MM.1S (cell line): ENCODE measurements at regions not wholly inside any gene's neighbourhood (a gene's known extent, or its start where the extent isn't known, plus 50 kb on each side); places are given as distances from the start of the nearest gene placed in this dataset.

ENCODE experiments used
- DNase-seq: peaks from one replicate; pipeline ENCODE4 v3.0.0-alpha.2; 2015
- H2AFZ ChIP-seq: fragments of 300-600 bp; sonication (generic); 2 replicates; pipeline ENCODE4 v1.6.0; 2016; ENCODE audit warnings: antibody characterized with exemption, low read length
- H3F3A ChIP-seq: fragments of 300-600 bp; sonication (generic); 2 replicates; pipeline ENCODE4 v1.6.1; 2016; ENCODE audit warnings: mild to moderate bottlenecking, antibody characterized with exemption, low read length, moderate library complexity, mixed read lengths; ENCODE audit not compliant: insufficient read depth
- H3K27ac ChIP-seq: fragments of 300-600 bp; sonication (generic); 2 replicates; pipeline ENCODE4 v1.5.1; 2016; ENCODE audit warnings: mild to moderate bottlenecking, low read length
- H3K27me3 ChIP-seq: fragments of 300-600 bp; sonication (generic); replicated peaks from 2 replicates; pipeline ENCODE4 v1.6.0; 2016; ENCODE audit warnings: low read length; ENCODE audit not compliant: insufficient read depth
- H3K36me3 ChIP-seq: fragments of 300-600 bp; sonication (generic); replicated peaks from 2 replicates; pipeline ENCODE4 v1.6.1; 2016; ENCODE audit warnings: mild to moderate bottlenecking, low read length, mixed read lengths; ENCODE audit not compliant: insufficient read depth
- H3K4me1 ChIP-seq: fragments of 300-600 bp; sonication (generic); 2 replicates; pipeline ENCODE4 v1.6.1; 2016; ENCODE audit warnings: low read length, mixed read lengths
- H3K4me2 ChIP-seq: fragments of 300-600 bp; sonication (generic); 2 replicates; pipeline ENCODE4 v1.6.0; 2016; ENCODE audit warnings: low read depth, low read length
- H3K4me3 ChIP-seq: fragments of 300-600 bp; sonication (generic); 2 replicates; pipeline ENCODE4 v1.5.1; 2016; ENCODE audit warnings: low read length, mixed read lengths
- H3K79me2 ChIP-seq: fragments of 300-600 bp; sonication (generic); 2 replicates; pipeline ENCODE4 v1.6.1; 2016; ENCODE audit warnings: mixed run types, low read length, mixed read lengths
- H3K9ac ChIP-seq: fragments of 300-600 bp; sonication (generic); 2 replicates; pipeline ENCODE4 v1.6.1; 2016; ENCODE audit warnings: low read length, mixed read lengths
- H3K9me2 ChIP-seq: fragments of 300-600 bp; sonication (generic); replicated peaks from 2 replicates; pipeline ENCODE4 v1.6.1; 2016; ENCODE audit warnings: mild to moderate bottlenecking, low read length, mixed read lengths; ENCODE audit not compliant: insufficient read depth
- H3K9me3 ChIP-seq: fragments of 300-600 bp; sonication (generic); replicated peaks from 2 replicates; pipeline ENCODE4 v1.6.1; 2016; ENCODE audit warnings: mild to moderate bottlenecking, low read length, mixed read lengths; ENCODE audit not compliant: insufficient read depth
- H4K20me1 ChIP-seq: fragments of 300-600 bp; sonication (generic); 2 replicates; pipeline ENCODE4 v1.6.1; 2016; ENCODE audit warnings: mild to moderate bottlenecking, low read length, moderate library complexity, mixed read lengths; ENCODE audit not compliant: insufficient read depth
- CTCF ChIP-seq: fragments of 300-600 bp; sonication (generic); IDR thresholded peaks from 2 replicates; pipeline ENCODE4 v1.5.1; 2016; ENCODE audit warnings: antibody characterized with exemption, low read length, mixed read lengths
- EZH2 ChIP-seq: fragments of 300-600 bp; sonication (generic); optimal IDR thresholded peaks from 2 replicates; pipeline ENCODE3; 2017; ENCODE audit warnings: low read depth, mild to moderate bottlenecking, antibody characterized with exemption, low read length, mixed read lengths
- EZH2phosphoT487 ChIP-seq: fragments of 300-600 bp; sonication (generic); IDR thresholded peaks from 2 replicates; pipeline ENCODE4 v1.6.1; 2018; ENCODE audit warnings: antibody characterized with exemption, low read length

GRCh38 chr6:149231778-149232177 is 85.7 kb upstream of the TAB2 start:
- H3K4me2 ChIP-seq, result no peak overlapping the region
- H3K4me3 ChIP-seq, result no peak overlapping the region
- no peaks in the 10 kb centered on the region for H3K9me3 ChIP-seq
- no peaks in the 10 kb centered on the region for H3K27me3 ChIP-seq
- H3K36me3 ChIP-seq, result no peaks in the 10 kb centered on the region
- no peaks in the 10 kb centered on the region for H3K9me2 ChIP-seq
- H2AFZ ChIP-seq, result no peak overlapping the region
- H3F3A ChIP-seq, result peaks cover 6% of the 10 kb centered on the region; the same call in 1 of the 2 replicates
- no peak for DNase-seq
- no peaks in the 10 kb centered on the region for H4K20me1 ChIP-seq
- H3K27ac ChIP-seq, result no peak overlapping the region
- peaks cover 23% of the 10 kb centered on the region for H3K4me1 ChIP-seq
- no peak overlapping the region for H3K9ac ChIP-seq
- H3K79me2 ChIP-seq, result no peaks in the 10 kb centered on the region
- TF ChIP-seq EZH2 (no peak), EZH2phosphoT487 (no peak), CTCF (no peak)

- H3K4me2 ChIP-seq, result no peak overlapping the region
- no peaks in the 10 kb centered on the region for H3K27me3 ChIP-seq
- no peaks in the 10 kb centered on the region for H3K9me2 ChIP-seq
- H3F3A ChIP-seq, result peaks cover 6% of the 10 kb centered on the region; the same call in 1 of the 2 replicates
- TF ChIP-seq EZH2 (no peak), CTCF (no peak), EZH2phosphoT487 (no peak)
- no peak overlapping the region for H3K4me3 ChIP-seq
- H3K36me3 ChIP-seq, result no peaks in the 10 kb centered on the region
- DNase-seq, result no peak
- no peaks in the 10 kb centered on the region for H3K9me3 ChIP-seq
- H3K4me1 ChIP-seq, result peaks cover 24% of the 10 kb centered on the region
- no peak overlapping the region for H3K27ac ChIP-seq
- no peaks in the 10 kb centered on the region for H3K79me2 ChIP-seq
- no peak overlapping the region for H2AFZ ChIP-seq
- H4K20me1 ChIP-seq, result no peaks in the 10 kb centered on the region
- H3K9ac ChIP-seq, result no peak overlapping the region
Observed at GRCh38 chr6:149233056-149233715, 84.3 kb upstream of the TAB2 start.

- H4K20me1 ChIP-seq, result no peaks in the 10 kb centered on the region
- no peaks in the 10 kb centered on the region for H3K79me2 ChIP-seq
- H3K9ac ChIP-seq, result no peak overlapping the region
- H3K27me3 ChIP-seq, result no peaks in the 10 kb centered on the region
- H3F3A ChIP-seq, result peaks cover 11% of the 10 kb centered on the region
- peaks cover 35% of the 10 kb centered on the region for H3K4me1 ChIP-seq
- 0 out of 2 replicates have a peak overlapping the region, but pooled peaks have one; percentile 1 for H3K4me3 ChIP-seq
- no peak for DNase-seq
- H2AFZ ChIP-seq, result no peak overlapping the region
- peak overlapping the region; percentile 69; the same call in 1 of the 2 replicates for H3K27ac ChIP-seq
- H3K4me2 ChIP-seq, result peak overlapping the region; percentile 43
- no peaks in the 10 kb centered on the region for H3K36me3 ChIP-seq
- TF ChIP-seq CTCF, result no peak
- no peak for TF ChIP-seq EZH2
- no peak for TF ChIP-seq EZH2phosphoT487
- no peaks in the 10 kb centered on the region for H3K9me2 ChIP-seq
- H3K9me3 ChIP-seq, result no peaks in the 10 kb centered on the region
Observed at GRCh38 chr6:149234051-149234962, 83.2 kb upstream of the TAB2 start.
